Subcutaneous abdominal adipose tissue (tissue), 5 donors: ENCODE measurements at regions not wholly inside any gene's neighbourhood (a gene's known extent, or its start where the extent isn't known, plus 50 kb on each side); places are given as distances from the start of the nearest gene placed in this dataset.

ENCODE experiments used
- H3K27ac ChIP-seq: one replicate; pipeline ENCODE4 v1.7.0; 2013; ENCODE audit warnings: low read depth, mild to moderate bottlenecking, inconsistent platforms, low read length, moderate library complexity
- H3K27me3 ChIP-seq, 5 donors: one replicate each; pipeline ENCODE4 v1.7.0; 2013; ENCODE audit warnings: low read length in 5 of 5, inconsistent platforms in 1 of 5; ENCODE audit not compliant: control insufficient read depth in 5 of 5, insufficient read depth in 4 of 5
- H3K36me3 ChIP-seq, 5 donors: one replicate each; pipeline ENCODE4 v1.7.0; 2013; ENCODE audit warnings: low read length in 5 of 5; ENCODE audit not compliant: control insufficient read depth in 5 of 5, insufficient read depth in 5 of 5
- H3K4me1 ChIP-seq, 5 donors: one replicate each; pipeline ENCODE4 v1.7.0; 2013; ENCODE audit warnings: low read length in 5 of 5, mild to moderate bottlenecking in 3 of 5, moderate library complexity in 1 of 5; ENCODE audit not compliant: control insufficient read depth in 5 of 5, insufficient read depth in 5 of 5
- H3K4me3 ChIP-seq, 5 donors: one replicate each; pipeline ENCODE4 v1.7.0; 2013; ENCODE audit warnings: low read length in 5 of 5, low read depth in 1 of 5
- H3K9ac ChIP-seq, 5 donors: one replicate each; pipeline ENCODE4 v1.7.0; 2013; ENCODE audit warnings: low read length in 5 of 5, mild to moderate bottlenecking in 4 of 5, moderate library complexity in 3 of 5
- H3K9me3 ChIP-seq, 5 donors: one replicate each; pipeline ENCODE4 v1.7.0; 2013; ENCODE audit warnings: low read length in 5 of 5; ENCODE audit not compliant: control insufficient read depth in 5 of 5
- donor health status: healthy.
- donor health status: healthy.
- donor health status: healthy.
- donor health status: healthy.
- donor health status: healthy.

- Histone ChIP-seq H3K27me3 (no peaks in the 10 kb centered on the region), H3K36me3 (no peaks in the 10 kb centered on the region), H3K9ac (no peak overlapping the region), H3K27ac (no peak overlapping the region), H3K4me3 (no peak overlapping the region), H3K4me1 (no peaks in the 10 kb centered on the region), H3K9me3 (no peaks in the 10 kb centered on the region)
These were observed 495.1 kb upstream of the MEX3C start for GRCh38 chr18:51692612-51693011.

GRCh38 chr18:51711298-51711889 is 513.9 kb upstream of the MEX3C start:
- Histone ChIP-seq H3K36me3 (no peaks in the 10 kb centered on the region), H3K4me3 (no peak overlapping the region), H3K4me1 (peaks cover 0 to 2% (median 0%) of the 10 kb centered on the region in 5 donors), H3K9me3 (peaks cover 0 to 38% (median 21%) of the 10 kb centered on the region in 5 donors), H3K9ac (no peak overlapping the region), H3K27me3 (no peaks in the 10 kb centered on the region), H3K27ac (no peak overlapping the region)

DNA sequence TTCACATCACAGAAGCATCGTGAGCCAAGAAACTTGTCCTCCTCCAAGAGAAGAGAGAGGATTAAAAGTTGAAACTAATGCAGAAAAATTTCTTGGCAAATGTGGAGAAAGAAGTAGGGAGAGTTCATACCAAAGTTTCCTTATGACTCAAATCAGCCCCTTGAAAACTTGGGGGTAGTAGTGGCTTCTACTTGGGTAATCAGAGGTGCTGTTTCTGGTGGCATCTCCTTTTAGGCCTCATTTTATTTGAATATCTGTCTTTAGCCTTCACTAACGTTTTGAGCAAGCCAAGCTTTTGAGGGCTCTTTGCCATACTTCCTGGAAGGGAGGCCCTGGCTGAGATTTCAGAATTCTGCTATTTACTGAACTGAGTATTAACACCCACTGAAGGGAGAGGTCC is 515.3 kb upstream of the MEX3C start:
- no peak overlapping the region for H3K9ac ChIP-seq
- H3K27ac ChIP-seq, result no peak overlapping the region
- no peaks in the 10 kb centered on the region for H3K36me3 ChIP-seq
- H3K9me3 ChIP-seq, result peaks cover 0 to 27% (median 14%) of the 10 kb centered on the region in 5 donors
- peaks cover 0 to 2% (median 0%) of the 10 kb centered on the region in 5 donors for H3K4me1 ChIP-seq
- H3K4me3 ChIP-seq, result no peak overlapping the region
- no peaks in the 10 kb centered on the region for H3K27me3 ChIP-seq

DNA sequence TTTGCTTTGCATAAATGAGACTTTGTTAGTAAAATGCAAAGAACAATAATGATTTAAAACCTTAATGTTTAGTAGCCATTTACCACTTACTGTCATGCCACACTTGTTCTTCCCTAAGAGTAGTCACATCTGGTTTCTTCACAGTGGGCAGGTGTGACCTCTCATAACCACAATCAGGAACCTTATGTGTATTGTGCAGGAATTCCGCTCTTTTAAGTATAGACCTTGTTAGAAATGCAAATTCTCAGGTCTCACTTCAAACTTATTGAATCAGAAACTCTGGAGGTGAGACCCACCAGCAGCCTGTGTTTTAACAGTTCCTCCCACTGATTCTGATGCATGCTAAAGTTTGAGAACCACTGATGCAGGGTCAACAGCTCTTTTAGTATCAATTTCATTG is 518.8 kb upstream of the MEX3C start:
- Histone ChIP-seq H3K4me1 (no peaks in the 10 kb centered on the region), H3K9ac (no peak overlapping the region), H3K27ac (no peak overlapping the region), H3K9me3 (peaks cover 0 to 20% (median 14%) of the 10 kb centered on the region in 5 donors), H3K27me3 (no peaks in the 10 kb centered on the region), H3K4me3 (no peak overlapping the region), H3K36me3 (no peaks in the 10 kb centered on the region)

DNA sequence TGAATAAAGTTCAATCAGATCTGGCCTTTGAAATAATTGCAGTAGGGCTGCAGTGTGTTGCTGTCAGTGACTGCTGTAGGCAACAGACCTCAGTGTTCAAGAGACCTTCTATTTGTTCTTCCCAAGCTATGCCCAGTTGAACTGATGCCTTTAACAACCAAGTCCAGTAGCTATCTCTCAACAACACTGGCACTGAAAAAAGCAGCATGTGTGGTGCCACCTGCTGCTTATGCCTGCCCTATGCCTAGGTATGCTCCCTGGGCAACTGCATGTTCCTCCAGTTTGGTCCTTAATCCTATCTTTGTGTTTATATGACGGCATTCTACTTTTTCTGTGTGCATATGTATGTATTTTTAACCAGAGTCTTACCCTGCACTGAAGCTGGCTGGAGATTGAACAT is 523.9 kb upstream of the MEX3C start:
- peaks cover 0 to 8% (median 3%) of the 10 kb centered on the region in 5 donors for H3K4me1 ChIP-seq
- no peaks in the 10 kb centered on the region for H3K27me3 ChIP-seq
- no peaks in the 10 kb centered on the region for H3K36me3 ChIP-seq
- H3K9ac ChIP-seq, result no peak overlapping the region
- no peaks in the 10 kb centered on the region for H3K9me3 ChIP-seq
- H3K27ac ChIP-seq, result no peak overlapping the region
- no peak overlapping the region for H3K4me3 ChIP-seq

- no peak overlapping the region for H3K9ac ChIP-seq
- no peaks in the 10 kb centered on the region for H3K9me3 ChIP-seq
- H3K27ac ChIP-seq, result no peak overlapping the region
- peaks cover 0 to 8% (median 6%) of the 10 kb centered on the region in 5 donors for H3K4me1 ChIP-seq
- no peak overlapping the region for H3K4me3 ChIP-seq
- H3K27me3 ChIP-seq, result no peaks in the 10 kb centered on the region
- no peaks in the 10 kb centered on the region for H3K36me3 ChIP-seq
These were observed 524.5 kb upstream of the MEX3C start for GRCh38 chr18:51721996-51722395.

- no peaks in the 10 kb centered on the region for H3K36me3 ChIP-seq
- peak overlapping the region in 1 of 5 donors; percentile 33 for H3K9ac ChIP-seq
- peak overlapping the region; percentile 14 for H3K27ac ChIP-seq
- no peaks in the 10 kb centered on the region for H3K27me3 ChIP-seq
- no peak overlapping the region for H3K4me3 ChIP-seq
- peaks cover 0 to 8% (median 6%) of the 10 kb centered on the region in 5 donors for H3K4me1 ChIP-seq
- peaks cover 0 to 3% (median 0%) of the 10 kb centered on the region in 5 donors for H3K9me3 ChIP-seq
These were observed 527.6 kb upstream of the MEX3C start for GRCh38 chr18:51724790-51725721.

DNA sequence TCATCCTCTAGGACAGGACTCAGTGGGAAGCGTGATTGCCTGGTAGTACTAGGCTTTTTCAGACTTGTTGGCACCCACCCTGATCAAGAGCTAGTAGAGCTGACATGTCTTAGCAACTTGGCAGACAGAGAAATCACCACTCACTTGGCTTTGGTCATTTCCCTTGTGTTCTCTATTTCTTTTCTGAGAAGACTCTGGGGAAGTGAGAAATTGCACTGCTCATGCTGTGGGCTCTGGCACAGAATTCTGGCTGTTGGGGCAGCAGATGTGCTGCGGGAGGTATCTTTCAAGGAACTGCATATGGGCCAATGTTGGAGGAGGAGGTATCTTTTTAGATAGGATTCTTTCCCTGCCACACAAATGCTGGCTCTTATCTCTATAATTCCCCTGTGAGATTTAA is 529.1 kb upstream of the MEX3C start:
- H3K4me1 ChIP-seq, result peaks cover 0 to 8% (median 6%) of the 10 kb centered on the region in 5 donors
- no peak overlapping the region for H3K9ac ChIP-seq
- peaks cover 0 to 3% (median 0%) of the 10 kb centered on the region in 5 donors for H3K27me3 ChIP-seq
- no peak overlapping the region for H3K27ac ChIP-seq
- no peak overlapping the region for H3K4me3 ChIP-seq
- no peaks in the 10 kb centered on the region for H3K36me3 ChIP-seq
- peaks cover 0 to 3% (median 0%) of the 10 kb centered on the region in 5 donors for H3K9me3 ChIP-seq

- Histone ChIP-seq H3K27ac (no peak overlapping the region), H3K27me3 (peaks cover 0 to 3% (median 0%) of the 10 kb centered on the region in 5 donors), H3K4me1 (peaks cover 0 to 8% (median 6%) of the 10 kb centered on the region in 5 donors), H3K36me3 (no peaks in the 10 kb centered on the region), H3K9ac (no peak overlapping the region), H3K4me3 (no peak overlapping the region), H3K9me3 (peaks cover 0 to 3% (median 0%) of the 10 kb centered on the region in 5 donors)
These were observed 530.3 kb upstream of the MEX3C start for GRCh38 chr18:51727780-51728179.

GRCh38 chr18:51731070-51731469 is 533.6 kb upstream of the MEX3C start:
- H3K27ac ChIP-seq, result no peak overlapping the region
- H3K27me3 ChIP-seq, result peaks cover 0 to 3% (median 0%) of the 10 kb centered on the region in 5 donors
- peaks cover 0 to 4% (median 0%) of the 10 kb centered on the region in 5 donors for H3K4me1 ChIP-seq
- H3K36me3 ChIP-seq, result no peaks in the 10 kb centered on the region
- H3K4me3 ChIP-seq, result no peak overlapping the region
- no peak overlapping the region for H3K9ac ChIP-seq
- H3K9me3 ChIP-seq, result peaks cover 0 to 3% (median 0%) of the 10 kb centered on the region in 5 donors
